Hematopoietic multipotent progenitor cell treated with erythropoietin and hydrocortisone succinate and interleukin-3 and kit ligand, for 6 days (in vitro differentiated cells): ENCODE measurements at regions not wholly inside any gene's neighbourhood (a gene's known extent, or its start where the extent isn't known, plus 50 kb on each side); places are given as distances from the start of the nearest gene placed in this dataset.
"Not testable (repeated sequence)": the region's sequence is repeated elsewhere in the genome, so short reads cannot be mapped to it uniquely, and the experiment has no call there.

ENCODE experiments used
- DNase-seq: peaks from one replicate; pipeline ENCODE4 v3.0.0-alpha.2; 2015

DNA sequence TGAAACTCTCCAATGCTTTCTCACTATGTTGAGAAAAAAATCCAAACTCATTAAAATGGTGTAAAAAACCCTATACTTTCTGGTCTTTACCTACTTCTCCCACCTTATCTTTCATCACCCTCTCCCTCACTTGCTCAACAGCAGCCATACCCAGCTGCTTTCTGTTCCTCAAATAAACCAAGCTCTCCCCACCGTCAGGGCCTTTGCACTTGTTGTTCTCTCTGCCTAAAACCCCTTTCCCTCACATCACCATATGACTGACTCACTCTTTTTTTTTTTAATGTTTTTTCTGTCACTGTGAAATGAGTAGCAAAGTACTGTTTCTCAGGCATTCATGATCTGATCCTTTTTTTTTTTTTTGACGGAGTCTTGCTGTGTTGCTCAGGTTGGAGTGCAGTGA is 122.3 kb upstream of the TMEM164 start:
- DNase-seq, result peak; percentile 47

DNA sequence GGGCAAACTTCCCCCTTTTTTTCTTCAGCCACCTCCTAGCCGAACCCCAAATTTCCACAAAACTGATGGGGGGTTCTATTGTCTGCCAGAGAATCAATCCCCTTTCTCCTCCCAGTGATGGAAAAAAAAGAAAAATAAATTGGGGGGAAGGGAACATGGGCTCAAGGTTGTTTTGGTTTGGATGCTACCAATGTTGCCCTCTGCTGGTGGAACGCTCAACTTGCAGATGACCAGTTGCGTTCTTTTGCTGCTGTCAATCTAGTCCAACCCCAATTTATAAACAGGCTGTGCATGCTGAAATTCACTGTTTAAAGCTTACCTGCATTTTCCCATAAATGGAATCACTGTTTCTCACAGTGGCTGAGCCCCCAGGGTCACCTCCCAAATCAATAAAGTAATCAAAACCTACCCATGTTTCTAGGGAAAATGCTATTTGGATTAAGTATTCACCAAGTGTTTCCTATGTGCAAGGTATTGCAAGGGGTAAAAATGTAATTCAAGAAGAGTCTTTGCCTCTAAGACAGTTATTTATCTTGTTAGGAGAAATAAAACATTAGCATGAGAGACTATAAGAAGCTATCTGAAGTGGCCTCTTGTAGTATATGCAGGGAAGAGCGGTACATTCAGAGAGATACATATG is 116.7 kb upstream of the TMEM164 start:
- DNase-seq, result peak; percentile 76

DNA sequence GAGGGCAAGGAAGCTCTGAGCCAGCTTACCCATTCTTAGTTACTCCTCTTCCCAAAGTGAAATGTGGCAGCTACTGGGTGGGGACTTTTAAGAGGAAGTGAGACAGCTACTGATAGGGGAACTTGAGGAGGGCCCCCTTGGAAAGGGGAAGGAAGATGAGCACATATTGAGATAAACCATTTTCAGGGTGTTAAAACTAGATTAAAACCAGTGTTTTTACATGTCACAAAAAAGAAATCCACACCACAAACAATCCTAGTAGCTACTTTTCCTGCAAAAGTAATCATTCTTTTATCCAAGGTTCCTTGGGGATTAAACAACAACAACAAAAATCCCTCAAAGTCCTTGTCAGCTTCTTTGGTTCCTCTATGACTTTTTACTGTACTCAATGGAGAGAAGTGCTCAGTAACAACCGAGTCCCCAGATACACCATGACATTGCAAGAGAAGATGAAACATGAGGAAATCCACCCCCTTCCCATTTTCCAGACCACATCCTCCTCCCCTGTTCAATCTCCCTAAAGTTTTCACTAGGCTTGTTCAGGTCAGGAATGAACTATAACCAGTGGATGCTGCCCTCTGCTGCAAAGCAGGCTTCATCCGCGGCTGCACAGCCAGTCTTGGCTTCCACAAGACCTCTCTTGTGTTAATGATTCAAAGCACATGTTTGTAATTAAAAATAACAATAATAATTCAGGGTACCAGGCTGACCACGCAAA is 113.5 kb upstream of the TMEM164 start:
- peak; percentile 77 for DNase-seq

DNA sequence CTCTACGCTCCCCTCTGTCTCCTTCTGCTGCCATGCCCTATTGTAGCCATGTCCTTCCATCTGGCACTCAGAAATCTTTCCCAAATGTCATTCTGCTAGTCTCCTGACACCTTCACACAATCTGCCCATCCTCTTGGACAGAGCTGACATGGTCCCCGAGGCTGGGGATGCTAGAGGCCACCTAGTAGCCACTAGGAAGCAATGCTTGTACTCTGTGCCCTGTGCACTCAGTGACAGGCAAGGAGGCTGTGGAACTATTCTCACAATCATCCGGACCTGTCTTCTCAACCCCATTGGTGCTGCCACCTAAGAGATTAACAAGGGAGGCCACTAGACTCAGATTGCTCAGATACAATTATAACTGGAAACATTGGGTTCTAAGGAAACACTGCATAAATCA is 112.6 kb upstream of the TMEM164 start:
- DNase-seq, result no peak

DNA sequence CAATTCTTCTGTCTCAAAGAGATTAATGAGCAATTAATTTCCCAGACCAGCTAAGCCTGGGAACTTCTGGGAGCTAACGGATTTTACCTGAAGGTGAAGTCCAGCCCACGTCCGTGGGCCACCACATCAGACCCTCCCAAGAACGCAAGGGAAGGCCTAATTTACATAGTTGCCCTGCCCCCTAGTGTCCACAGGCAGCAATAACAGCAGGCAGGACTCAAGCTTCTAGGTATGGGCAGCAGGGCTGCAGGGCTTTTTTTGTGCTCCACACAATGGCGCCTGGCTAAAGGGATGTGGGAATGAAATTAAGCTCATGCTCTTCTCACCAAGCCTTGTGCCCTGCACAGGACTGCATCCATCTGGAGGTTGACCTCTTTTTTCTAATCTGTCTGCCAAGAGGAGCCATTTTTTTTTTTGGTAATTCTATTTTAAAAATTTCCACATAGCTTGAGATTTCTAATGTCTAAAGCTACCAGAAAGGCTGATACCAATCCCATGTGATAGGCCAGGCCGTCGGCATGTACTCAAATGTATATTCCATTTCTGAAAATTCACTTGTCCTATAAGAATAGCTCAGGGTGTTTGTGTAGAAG is 111.9 kb upstream of the TMEM164 start:
- peak; percentile 81 for DNase-seq

DNA sequence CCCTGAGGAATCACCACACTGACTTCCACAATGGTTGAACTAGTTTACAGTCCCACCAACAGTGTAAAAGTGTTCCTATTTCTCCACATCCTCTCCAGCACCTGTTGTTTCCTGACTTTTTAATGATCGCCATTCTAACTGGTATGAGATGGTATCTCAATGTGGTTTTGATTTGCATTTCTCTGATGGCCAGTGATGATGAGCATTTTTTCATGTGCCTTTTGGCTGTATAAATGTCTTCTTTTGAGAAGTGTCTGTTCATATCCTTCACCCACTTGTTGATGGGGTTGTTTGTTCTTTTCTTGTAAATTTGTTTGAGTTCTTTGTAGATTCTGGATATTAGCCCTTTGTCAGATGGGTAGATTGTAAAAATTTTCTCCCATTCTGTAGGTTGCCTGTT is 106.9 kb upstream of the TMEM164 start:
- not testable (repeated sequence) for DNase-seq

DNA sequence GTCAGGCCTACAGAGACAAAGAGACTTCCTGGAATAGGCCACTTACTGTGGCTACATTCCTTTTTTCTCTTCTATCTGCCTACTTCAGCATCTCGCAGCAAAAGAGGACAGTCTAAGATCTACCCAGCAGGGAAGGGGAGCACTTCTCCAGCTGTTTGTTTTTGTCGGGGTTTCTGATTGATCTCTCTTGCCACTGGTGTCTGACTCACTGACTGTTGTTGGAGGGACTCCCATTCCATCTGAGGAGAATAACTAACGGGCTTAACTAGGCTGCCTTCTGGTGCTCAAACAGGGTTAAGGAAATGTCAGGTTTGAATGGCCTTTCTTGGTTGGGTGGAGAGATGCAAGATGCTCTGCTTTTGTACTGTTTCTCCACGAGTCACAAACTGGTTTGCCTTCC is 100.2 kb upstream of the TMEM164 start:
- no peak for DNase-seq

DNA sequence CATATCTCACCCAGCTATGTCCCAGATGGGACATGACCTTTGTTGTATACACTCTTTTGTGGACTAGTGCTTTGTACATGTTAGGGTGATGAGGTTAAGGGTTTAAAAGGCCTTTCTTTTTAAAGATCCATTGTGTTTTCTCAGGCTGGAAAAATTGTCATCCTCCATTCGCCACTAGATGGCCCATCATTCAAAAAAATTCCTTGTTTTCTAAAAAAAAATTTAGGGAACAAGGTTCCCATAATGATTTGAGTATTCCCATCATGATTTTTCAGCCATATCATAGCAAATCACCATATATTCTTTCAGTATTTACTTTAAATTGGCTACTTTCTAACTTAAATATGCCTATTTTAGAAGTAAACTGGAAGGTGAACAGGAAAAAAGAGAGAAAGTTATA is 91.9 kb upstream of the TMEM164 start:
- no peak for DNase-seq

DNA sequence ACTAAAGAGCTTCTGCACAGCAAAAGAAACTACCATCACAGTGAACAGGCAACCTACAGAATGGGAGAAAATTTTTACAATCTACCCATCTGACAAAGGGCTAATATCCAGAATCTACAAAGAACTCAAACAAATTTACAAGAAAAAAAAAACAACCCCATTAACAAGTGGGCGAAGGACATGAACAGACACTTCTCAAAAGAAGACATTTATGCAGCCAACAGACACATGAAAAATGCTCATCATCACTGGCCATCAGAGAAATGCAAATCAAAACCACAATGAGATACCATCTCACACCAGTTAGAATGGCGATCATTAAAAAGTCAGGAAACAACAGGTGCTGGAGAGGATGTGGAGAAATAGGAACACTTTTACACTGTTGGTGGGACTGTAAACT is 89.9 kb upstream of the TMEM164 start:
- DNase-seq, result not testable (repeated sequence)

DNA sequence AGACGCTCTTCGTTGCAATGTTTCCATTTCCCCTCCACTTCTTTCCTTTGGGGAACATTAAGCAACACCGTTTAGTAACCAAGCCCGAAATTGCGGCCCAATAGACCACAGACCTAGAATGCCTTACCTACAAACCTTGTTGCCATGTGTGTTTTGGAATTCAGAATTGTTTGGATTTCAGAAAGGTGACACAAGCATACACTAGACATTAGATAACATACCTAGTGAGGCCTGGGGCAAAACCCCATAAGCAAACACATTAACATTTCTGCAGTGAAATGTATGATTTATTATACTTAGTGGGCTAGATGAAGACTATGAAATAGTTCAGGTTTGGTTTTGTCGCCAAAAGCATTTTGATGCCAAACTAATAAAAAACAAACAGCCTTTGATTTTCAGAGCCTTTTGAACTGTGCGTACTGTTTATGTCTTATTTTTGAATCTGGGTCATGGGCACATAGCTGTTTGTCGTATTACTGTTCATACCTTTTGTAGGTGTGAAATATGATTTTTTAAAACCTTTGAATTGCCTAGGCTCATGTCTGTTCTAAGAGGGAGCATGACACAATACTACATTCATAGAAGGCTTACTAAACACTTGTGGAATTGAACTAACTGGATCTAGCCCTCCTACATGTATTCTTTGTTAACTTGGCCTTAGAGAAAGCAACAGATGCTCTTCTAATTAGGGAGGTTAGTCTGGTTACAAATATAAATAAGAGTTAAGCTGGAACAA is 88.6 kb upstream of the TMEM164 start:
- no peak for DNase-seq

DNA sequence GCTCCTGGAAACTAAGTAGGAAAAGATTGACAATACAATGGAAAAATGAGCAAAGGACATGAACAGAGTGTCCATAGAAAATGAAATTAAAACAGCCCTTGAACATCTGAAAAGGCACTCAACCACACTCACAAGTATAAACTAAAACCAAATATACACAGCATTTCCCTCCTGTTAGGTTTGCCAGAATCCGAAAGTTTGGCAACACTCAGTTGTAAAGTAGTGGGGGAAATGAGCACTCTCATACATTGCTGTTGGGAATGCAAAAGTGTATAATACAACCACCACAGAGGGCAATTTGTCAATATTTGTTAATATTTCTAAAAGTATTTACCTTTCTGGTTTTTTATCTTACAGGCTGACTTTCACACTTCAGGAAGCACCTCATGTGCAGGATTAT is 84.2 kb upstream of the TMEM164 start:
- DNase-seq, result no peak

DNA sequence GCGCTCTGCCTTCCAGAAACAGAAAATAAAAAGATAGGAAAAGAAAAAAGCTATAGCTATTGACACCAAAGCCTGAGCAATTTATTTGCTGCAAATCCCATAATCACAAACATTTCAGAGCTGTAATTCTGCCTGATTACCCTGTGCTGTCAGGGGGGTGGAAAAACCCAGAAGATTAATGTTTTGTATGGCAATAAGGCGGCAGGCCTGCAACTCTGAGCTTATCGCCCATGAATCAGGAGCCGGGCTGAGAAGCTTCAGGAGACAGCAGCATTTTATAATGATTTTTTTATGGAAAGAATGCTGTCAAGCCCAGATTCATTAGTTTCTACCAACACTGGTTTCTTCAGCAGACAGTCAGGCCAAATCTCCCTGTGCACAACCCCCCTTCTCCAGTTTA is 82.6 kb upstream of the TMEM164 start:
- peak; percentile 32 for DNase-seq

DNA sequence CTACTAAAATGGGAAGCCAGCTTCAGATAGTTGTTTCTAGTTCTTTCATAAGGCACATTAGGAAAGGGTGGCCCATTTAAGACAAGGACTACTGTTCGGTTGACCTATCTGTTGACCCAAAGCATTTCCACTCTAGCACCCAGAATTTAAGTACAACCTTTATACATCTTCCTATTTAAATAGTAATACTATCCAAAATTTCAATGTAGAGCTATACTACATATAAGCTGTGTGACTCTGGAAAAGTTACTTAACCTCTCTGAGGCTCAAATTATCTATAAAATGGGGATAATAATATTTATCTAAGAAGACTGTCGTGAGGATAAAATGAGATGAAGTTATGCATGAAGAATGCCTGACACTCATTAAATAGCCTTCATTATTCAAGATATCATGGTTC is 82.0 kb upstream of the TMEM164 start:
- DNase-seq, result no peak

DNA sequence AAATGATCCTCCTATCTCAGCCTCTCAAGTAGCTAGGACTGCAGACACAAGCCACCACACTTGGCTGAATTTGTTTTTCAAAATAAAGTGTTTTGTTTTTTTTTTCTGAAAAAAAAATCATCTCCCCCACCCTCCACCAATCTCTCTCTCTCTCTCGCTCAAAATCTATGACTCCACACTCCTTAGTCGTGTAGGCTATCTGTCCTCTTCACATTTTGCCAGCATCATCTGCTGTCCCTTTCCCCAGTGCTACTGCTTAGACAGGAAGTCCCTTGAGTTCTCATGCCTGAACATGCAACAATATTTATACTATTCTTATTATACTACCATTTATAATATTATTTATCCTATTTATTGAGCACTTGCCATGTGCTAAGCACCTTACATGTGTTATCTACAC is 80.7 kb upstream of the TMEM164 start:
- peak; percentile 49 for DNase-seq

DNA sequence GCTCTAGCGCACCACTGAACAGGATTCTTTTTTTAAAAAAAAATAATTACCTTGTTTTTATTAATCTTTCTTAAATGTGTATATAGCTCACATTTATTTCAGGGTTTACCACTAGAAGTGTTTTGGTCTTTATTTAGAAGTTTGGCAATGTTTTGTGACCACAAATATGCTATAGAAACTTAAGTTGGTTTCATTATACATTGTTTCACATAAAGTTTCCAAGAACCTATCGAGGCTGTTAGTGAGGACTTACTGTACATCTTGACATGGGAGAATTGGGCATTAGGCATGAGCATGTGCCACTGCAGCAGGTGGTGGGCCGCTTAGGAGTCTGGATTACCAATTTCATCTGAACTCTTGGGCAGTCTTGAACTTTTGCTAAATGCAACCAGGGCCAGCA is 77.9 kb upstream of the TMEM164 start:
- not testable (repeated sequence) for DNase-seq

DNA sequence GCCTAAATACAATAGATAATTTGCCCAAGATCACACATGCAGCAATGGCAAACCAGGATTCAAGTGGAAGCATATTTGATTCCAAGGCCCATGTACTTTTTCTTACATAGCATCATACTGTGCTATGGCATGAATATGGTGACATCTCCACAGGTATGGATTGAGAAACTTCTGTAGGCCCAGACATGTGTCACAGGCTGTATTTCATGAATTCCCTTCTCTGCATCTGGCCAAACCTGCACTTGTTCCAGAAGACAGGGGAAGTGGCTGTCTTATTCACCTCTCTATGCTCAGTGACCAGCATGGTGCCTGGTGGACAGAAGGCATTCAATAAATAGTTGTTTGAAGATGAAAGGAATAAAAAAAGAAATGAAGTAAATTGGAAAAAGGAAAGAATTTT is 77.3 kb upstream of the TMEM164 start:
- no peak for DNase-seq

DNA sequence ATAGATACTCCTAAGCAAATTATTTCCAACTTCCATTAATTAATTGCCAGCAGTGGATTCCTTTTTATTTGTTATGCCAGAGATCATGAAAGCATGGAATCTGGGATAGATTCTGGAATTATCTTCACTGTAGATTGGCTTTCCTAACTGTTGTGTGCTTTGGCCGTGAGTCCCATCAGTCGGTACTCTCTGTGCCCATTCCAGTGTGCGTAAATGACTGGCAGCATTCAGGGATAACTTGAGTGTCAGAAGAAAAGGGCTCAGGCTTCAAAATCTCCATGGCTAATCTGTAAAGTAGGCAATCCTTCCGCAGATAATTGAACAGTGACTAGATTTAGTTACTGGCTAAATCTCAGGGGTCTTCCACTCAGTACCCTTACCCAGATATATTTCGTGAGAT is 76.8 kb upstream of the TMEM164 start:
- no peak for DNase-seq

DNA sequence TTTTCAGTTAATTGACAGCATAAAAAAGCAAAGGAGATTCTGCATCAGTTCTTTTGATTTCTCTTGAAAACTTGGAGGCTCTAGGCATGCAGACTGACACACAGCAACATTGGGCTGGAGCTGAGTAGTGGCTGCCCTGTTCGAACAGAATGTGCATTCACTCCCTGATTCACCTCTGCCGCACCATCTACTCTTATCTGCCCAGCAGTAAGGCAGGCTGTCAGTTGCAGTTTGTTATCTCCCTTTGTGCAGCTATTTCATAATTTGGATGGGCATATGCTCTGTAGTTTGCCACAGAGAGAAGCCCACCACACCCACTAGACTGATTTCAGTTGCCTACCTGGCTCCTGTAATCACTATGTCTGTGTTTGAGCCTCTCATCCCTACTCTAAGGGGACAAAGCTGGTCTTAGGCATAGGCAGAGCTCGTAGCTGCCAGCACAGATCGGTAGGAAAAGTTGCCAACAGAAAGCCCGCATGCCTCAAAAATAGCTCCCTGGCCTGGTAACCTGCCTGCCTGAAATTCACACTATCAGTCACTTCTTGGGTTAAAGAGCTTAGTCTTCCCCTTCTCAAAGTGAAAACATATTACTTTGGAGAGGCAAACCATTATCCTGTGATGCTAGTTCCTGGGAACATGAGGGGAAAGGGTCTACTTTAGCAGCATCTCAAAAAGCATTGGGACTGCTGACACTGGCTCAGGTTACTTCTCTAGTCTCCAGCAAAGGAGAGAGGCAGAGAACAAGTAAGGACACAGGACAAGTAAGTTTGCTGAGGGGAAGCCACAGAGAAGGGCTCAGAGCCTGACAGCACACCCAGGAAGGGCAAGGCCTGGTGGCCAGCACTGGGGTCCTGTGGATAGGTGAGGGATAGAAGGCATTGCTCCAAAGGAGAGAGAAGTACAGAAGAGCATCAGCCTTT is 75.9 kb upstream of the TMEM164 start:
- peak; percentile 88 for DNase-seq

DNA sequence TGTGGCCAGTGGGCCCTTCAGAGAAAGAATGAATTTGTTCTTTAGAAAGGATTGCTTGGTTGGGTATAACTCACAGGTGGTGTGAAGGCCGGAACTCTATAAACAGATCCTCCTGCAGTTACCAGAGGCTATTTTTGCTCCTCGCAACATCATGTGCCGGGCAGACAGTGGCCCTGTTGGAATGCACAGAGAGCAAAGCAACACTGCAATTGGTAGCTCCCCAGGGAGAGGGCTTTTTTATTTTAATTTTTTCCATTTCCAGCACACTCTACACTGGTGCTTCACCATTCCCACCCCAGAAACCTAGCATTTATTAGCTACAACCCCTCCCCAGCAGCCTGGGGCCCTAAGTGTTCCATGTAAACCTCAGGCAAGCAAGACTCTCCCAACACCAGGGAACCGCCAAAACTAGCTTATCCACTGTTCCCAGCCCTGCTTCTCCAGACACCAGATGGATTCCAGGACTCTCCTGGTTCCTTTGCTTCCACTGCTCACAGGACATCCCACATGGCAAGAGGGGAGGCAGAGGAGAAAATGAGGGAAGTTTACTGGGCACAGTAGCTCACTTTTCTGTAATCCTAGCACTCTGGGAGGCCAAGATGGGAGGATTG is 75.1 kb upstream of the TMEM164 start:
- no peak for DNase-seq

DNA sequence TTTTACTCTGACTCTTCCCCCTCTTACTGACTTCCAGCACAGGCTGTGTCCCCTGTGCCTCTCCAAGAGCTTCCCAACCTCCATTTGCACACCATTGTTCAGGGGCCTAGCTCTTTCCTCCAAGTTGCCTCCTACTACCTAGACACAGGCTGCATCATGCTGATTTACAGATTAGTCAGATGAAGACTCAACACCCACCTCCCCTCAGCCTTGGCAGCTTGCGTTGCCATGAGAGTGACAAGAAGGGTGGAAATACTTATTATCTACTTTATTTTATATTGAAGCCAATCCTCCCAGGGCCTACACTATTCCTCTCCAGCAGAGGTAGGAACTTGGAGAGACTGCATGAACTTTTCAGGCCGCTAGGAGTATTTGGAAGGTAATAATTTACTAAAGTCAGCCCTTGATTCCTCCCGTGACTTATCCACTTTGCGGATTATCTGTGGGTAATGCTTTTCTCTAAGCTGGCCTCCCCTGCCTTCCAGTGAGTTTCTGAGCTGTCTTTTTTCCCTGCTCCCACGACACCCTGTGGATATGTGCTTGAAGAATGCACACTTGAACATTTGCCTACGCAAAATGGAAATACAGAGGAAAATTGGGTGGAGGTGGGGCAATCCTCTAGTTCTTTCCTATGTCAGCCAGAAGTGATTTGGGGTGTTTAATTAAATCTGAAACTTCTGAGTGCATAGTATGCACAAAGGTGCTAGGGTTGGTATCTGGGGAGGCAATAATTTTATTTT is 74.1 kb upstream of the TMEM164 start:
- DNase-seq, result no peak

DNA sequence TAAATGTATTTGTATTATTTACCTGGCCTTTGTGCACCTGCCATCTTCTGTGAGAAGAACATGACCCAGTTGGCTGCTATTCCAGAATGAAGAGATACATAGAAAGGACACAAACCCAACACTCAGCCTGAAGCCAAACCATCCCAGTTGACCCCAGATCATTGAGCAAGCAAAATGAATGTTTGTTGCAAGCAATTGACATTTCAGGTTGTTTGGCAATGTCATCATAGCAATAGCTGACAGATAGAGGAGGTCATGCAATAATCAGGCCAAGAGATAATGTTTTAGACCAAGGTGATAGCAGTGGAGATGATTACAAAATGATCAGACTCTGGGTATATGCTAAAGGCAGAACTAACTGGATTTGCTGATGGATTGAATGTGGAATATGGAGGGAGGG is 71.2 kb upstream of the TMEM164 start:
- peak; percentile 20 for DNase-seq

DNA sequence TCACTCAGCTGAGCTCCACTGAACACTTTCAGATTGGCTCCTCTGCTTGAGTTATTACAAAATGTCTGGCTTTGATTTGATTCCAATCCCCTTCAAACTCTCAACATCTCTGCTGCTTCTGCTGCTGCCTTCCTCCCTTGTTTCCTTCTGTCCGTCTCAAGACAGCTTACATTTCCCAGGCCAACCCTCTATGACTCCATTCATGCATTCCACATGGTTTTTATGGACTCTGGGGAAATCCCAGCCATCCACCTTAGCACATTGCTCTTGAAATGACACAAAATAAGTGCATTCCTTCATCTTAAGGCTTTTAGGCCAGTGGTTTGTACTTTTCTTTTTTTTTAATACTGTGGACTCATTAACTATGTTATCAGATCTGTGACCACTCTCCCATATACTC is 68.5 kb upstream of the TMEM164 start:
- no peak for DNase-seq
